ACC112 (cell line): ENCODE measurements at regions not wholly inside any gene's neighbourhood (a gene's known extent, or its start where the extent isn't known, plus 50 kb on each side); places are given as distances from the start of the nearest gene placed in this dataset.
"Not testable (repeated sequence)": the region's sequence is repeated elsewhere in the genome, so short reads cannot be mapped to it uniquely, and the experiment has no call there.

Source experiments
- H2AFZ ChIP-seq: fragments of 200-600 bp; sonication (generic); one replicate; pipeline ENCODE4 v1.6.0; 2017; ENCODE audit warnings: antibody characterized with exemption, low read length; ENCODE audit not compliant: unreplicated experiment
- H3K27ac ChIP-seq: fragments of 200-600 bp; sonication (generic); 2 replicates; pipeline ENCODE4 v1.5.1; 2014; ENCODE audit warnings: low read depth, mild to moderate bottlenecking, antibody characterized with exemption, low read length, moderate library complexity
- H3K27me3 ChIP-seq: fragments of 200-600 bp; sonication (generic); 2 replicates; pipeline ENCODE4 v1.6.1; 2014; ENCODE audit warnings: mild to moderate bottlenecking, antibody characterized with exemption, low read length, moderate library complexity, mixed read lengths; ENCODE audit not compliant: insufficient read depth
- H3K36me3 ChIP-seq: fragments of 200-600 bp; sonication (generic); 2 replicates; pipeline ENCODE4 v1.6.1; 2016; ENCODE audit warnings: mild to moderate bottlenecking, antibody characterized with exemption, low read length, moderate library complexity, mixed read lengths; ENCODE audit not compliant: insufficient read depth
- H3K4me1 ChIP-seq: fragments of 200-600 bp; sonication (generic); one replicate; pipeline ENCODE4 v1.6.1; 2016; ENCODE audit warnings: low read length, mixed read lengths; ENCODE audit not compliant: insufficient read depth, unreplicated experiment, control insufficient read depth
- H3K4me3 ChIP-seq: fragments of 200-600 bp; sonication (generic); 2 replicates; pipeline ENCODE4 v1.5.1; 2014; ENCODE audit warnings: mild to moderate bottlenecking, low read depth, low read length
- H3K79me2 ChIP-seq: fragments of 200-600 bp; sonication (generic); one replicate; pipeline ENCODE4 v1.6.0; 2016; ENCODE audit warnings: low read length; ENCODE audit not compliant: control insufficient read depth, unreplicated experiment, insufficient read depth

DNA sequence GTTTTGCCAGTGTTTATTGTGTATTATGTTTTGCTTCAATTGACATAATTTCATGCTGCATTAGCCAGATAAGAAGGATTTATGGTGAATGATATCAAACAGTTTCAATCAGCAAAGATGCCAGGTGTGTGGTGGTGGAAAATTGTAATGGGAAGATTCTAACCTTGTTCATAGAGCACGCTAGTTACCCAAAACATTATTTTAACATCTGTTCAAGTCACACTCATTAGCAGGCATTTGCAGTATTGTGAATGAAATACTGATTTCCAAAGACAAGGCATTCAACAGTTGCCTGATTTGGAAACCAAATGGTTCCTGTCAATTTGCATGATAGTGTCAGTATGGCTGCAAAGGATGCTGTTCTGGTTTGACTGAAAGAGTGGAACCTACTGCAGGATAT, 129.7 kb downstream of the EPC1 start:
- Histone ChIP-seq H3K79me2 (no peaks in the 10 kb centered on the region), H3K4me3 (no peak overlapping the region), H3K27ac (no peak overlapping the region)

GRCh38 chr10:32213838-32214237, 133.1 kb downstream of the EPC1 start:
- H3K36me3 ChIP-seq, H3K4me1 ChIP-seq, H3K79me2 ChIP-seq, H2AFZ ChIP-seq, H3K27ac ChIP-seq, H3K27me3 ChIP-seq, H3K4me3 ChIP-seq: not testable (repeated sequence)

More for the DNA sequence above, 129.7 kb downstream of the EPC1 start:
- no peak overlapping the region for H2AFZ ChIP-seq
- no peaks in the 10 kb centered on the region for H3K27me3 ChIP-seq
- H3K4me1 ChIP-seq, result no peaks in the 10 kb centered on the region
- no peaks in the 10 kb centered on the region for H3K36me3 ChIP-seq

DNA sequence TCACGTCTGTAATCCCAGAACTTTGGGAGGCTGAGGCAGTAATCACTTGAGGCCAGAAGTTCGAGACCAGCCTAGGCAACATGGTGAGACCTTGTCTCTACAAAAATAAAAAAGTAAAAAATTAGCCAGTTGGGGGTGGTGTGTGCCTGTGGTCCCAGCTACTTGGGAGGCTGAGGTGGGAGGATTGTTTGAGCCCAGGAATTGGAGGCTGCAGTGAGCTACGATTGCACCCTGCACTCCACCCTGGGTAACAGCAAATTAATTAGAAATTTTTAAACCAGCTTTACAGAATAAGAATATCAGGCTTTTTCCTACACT, 136.0 kb downstream of the EPC1 start:
- Histone ChIP-seq H3K79me2 (no peaks in the 10 kb centered on the region), H3K4me3 (no peak overlapping the region), H3K27me3 (no peaks in the 10 kb centered on the region), H3K36me3 (no peaks in the 10 kb centered on the region), H3K27ac (no peak overlapping the region), H3K4me1 (no peaks in the 10 kb centered on the region), H2AFZ (no peak overlapping the region)

GRCh38 chr10:32210306-32211045, 136.5 kb downstream of the EPC1 start:
- Histone ChIP-seq H3K36me3 (no peaks in the 10 kb centered on the region), H3K27me3 (no peaks in the 10 kb centered on the region), H3K4me3 (no peak overlapping the region), H3K27ac (no peak overlapping the region), H2AFZ (no peak overlapping the region), H3K79me2 (no peaks in the 10 kb centered on the region), H3K4me1 (no peaks in the 10 kb centered on the region)

GRCh38 chr10:32208005-32208404, 139.0 kb downstream of the EPC1 start:
- H3K4me3 ChIP-seq, H3K27me3 ChIP-seq, H3K36me3 ChIP-seq, H2AFZ ChIP-seq, H3K4me1 ChIP-seq, H3K27ac ChIP-seq, H3K79me2 ChIP-seq: not testable (repeated sequence)

- Histone ChIP-seq H3K36me3 (no peaks in the 10 kb centered on the region), H3K79me2 (no peaks in the 10 kb centered on the region), H3K27me3 (no peaks in the 10 kb centered on the region), H2AFZ (no peak overlapping the region), H3K27ac (no peak overlapping the region), H3K4me1 (no peaks in the 10 kb centered on the region), H3K4me3 (no peak overlapping the region)
These were observed 139.4 kb downstream of the EPC1 start for GRCh38 chr10:32207544-32207943.

DNA sequence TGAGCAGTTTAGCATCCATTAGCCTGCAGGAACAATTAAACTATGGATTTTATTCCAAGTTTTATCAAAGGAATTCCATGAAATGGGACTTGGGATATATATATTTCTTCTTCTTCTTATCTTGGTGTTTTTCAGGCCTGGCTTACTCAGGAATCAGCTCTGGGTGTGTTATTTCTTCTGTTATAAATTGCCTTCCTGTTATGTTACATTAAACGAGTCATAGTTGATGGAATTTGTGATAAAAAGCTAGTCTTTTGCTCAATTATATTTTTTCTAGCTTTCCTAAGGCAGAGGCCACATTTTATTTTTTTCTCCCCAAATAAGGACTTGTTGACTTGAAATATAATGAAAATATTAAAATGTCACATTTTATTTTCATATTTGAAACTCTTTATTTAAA, 141.3 kb downstream of the EPC1 start:
- H3K36me3 ChIP-seq, result no peaks in the 10 kb centered on the region
- H3K27ac ChIP-seq, result no peak overlapping the region
- H3K79me2 ChIP-seq, result no peaks in the 10 kb centered on the region
- no peaks in the 10 kb centered on the region for H3K27me3 ChIP-seq
- H3K4me1 ChIP-seq, result no peaks in the 10 kb centered on the region
- H2AFZ ChIP-seq, result no peak overlapping the region
- no peak overlapping the region for H3K4me3 ChIP-seq

DNA sequence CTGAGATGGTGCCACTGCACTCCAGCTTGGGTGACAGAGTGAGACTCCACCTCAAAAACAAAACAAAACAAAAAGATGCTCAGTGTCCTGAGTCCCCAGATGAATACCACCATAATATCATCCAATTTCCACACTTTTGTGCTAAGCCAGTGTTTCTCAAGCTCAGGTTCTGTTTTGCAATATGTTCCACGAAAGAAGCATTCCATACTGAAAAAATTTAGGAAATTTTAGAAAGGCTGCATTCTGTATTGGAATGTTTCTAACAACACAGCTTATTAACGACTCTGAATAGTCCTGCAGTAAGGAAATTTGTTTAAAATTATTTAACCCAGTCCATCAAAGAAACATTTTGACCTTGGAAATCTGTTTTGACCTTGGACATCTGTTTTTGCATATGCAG, 142.4 kb downstream of the EPC1 start:
- H3K4me1 ChIP-seq, result no peaks in the 10 kb centered on the region
- H3K79me2 ChIP-seq, result no peaks in the 10 kb centered on the region
- H3K36me3 ChIP-seq, result no peaks in the 10 kb centered on the region
- H2AFZ ChIP-seq, result no peak overlapping the region
- H3K4me3 ChIP-seq, result no peak overlapping the region
- H3K27ac ChIP-seq, result no peak overlapping the region
- H3K27me3 ChIP-seq, result no peaks in the 10 kb centered on the region

DNA sequence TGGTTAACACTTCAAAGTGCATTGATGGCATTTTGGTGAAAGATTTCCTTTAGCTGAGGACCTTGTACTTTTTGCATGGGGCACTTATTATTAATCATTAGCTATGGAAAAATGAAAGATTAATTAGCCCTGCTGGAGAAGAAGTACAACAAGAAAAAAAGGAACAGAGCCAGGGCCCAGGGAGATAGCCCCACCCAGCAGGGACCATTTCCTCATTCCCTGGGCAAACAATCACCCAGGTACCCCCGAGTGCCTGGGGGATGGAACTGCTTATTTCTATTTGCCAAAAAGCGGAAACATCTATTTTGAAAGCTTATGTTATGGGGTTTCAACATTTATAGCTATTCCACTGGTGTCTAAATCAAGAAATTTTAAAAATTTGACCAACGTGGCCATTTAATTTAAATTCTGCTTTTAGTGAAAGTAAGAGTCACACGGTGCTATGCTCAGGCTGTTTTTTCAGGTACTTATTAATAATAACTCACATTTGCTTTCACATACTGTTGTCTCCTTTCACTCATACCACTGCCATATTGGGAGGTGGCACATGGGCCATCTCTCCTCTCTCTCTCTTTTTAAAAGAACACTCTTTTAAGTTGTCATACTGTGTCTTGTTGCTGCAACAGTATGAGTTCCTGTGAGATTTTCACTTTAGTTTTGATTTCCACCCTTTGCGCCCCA, 143.6 kb upstream of the KIF5B start:
- H3K79me2 ChIP-seq, result no peaks in the 10 kb centered on the region
- H3K27ac ChIP-seq, result no peak overlapping the region
- H3K27me3 ChIP-seq, result no peaks in the 10 kb centered on the region
- no peaks in the 10 kb centered on the region for H3K36me3 ChIP-seq
- H2AFZ ChIP-seq, result no peak overlapping the region
- H3K4me1 ChIP-seq, result no peaks in the 10 kb centered on the region
- no peak overlapping the region for H3K4me3 ChIP-seq

- Histone ChIP-seq H3K4me3 (no peak overlapping the region), H3K36me3 (no peaks in the 10 kb centered on the region), H3K27me3 (no peaks in the 10 kb centered on the region), H3K79me2 (no peaks in the 10 kb centered on the region), H2AFZ (no peak overlapping the region), H3K4me1 (no peaks in the 10 kb centered on the region), H3K27ac (no peak overlapping the region)
These were observed 141.2 kb upstream of the KIF5B start for GRCh38 chr10:32197423-32197822.

DNA sequence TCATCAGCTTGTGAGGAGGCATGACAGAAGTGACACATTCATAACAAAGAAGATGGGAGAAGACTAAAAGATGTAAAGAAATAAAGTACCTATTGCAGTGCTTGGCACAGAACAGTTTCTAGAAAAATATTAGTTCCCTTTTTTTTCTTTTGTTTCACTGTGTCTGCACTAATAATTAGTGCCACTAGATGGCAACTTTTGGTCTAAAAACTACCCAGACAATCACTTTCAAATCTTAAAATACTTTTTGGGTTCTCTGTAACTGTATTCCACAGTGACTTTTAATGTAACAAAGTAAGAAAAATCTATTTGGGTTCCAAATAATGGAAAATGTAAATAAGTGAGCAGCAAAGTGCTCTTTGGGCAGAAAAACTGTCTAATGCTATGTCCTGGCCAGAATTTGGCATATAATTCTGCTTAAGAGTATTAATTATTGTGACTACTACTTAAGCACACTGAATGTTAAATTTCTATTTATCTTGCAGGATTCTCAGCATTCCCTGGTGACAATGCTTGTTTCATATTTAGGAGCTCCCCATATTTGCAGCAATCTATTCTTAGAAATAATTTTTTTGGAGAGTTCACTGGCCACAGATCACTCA, 134.8 kb upstream of the KIF5B start:
- no peak overlapping the region for H3K27ac ChIP-seq
- no peaks in the 10 kb centered on the region for H3K79me2 ChIP-seq
- peaks cover 5% of the 10 kb centered on the region for H3K4me1 ChIP-seq
- H3K36me3 ChIP-seq, result no peaks in the 10 kb centered on the region
- no peak overlapping the region for H3K4me3 ChIP-seq
- H2AFZ ChIP-seq, result no peak overlapping the region
- H3K27me3 ChIP-seq, result no peaks in the 10 kb centered on the region
